ENCODE measurements at regions not wholly inside any gene's neighbourhood (a gene's known extent, or its start where the extent isn't known, plus 50 kb on each side); places are given as distances from the start of the nearest gene placed in this dataset.
"Not testable (repeated sequence)": the region's sequence is repeated elsewhere in the genome, so short reads cannot be mapped to it uniquely, and the experiment has no call there.

DNA sequence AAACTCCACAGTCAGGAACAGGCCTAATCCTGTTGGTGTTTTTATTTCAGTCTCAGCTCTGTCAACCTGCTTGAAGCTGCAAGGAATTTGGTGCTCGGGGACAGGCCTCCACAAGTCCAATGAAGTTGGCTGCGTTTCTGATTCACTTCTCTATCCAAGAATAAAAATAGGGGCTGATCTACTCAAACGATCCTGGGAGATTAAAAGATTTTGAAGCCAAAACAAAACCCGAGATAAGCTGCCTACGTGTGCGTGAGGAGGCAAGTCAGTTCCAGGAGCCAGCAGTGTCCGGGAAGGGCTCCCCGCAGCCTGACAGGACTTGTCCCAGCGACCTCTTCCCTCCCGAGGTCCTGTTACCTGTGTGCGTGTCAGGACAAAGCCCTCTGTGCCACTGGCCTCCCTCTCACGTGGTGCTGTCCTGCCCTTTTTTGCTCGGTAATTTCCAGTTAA is 98.0 kb downstream of the ETS2 start:
- DNase-seq (peak in 2 of 3 donors; percentile 37 to 54), ATAC-seq (ENCODE audit: insufficient read depth, low FRiP score) (no peak)
- no peak overlapping the region for H3K9ac ChIP-seq (ENCODE audit: insufficient read depth in 1 of 2, low read length in 2 of 2)
- no peaks in the 10 kb centered on the region for H3K36me3 ChIP-seq (ENCODE audit: control insufficient read depth in 4 of 4, insufficient read depth in 4 of 4, low read length in 4 of 4)
- H3K4me3 ChIP-seq, result no peak overlapping the region
- TF ChIP-seq, protein P1, sequence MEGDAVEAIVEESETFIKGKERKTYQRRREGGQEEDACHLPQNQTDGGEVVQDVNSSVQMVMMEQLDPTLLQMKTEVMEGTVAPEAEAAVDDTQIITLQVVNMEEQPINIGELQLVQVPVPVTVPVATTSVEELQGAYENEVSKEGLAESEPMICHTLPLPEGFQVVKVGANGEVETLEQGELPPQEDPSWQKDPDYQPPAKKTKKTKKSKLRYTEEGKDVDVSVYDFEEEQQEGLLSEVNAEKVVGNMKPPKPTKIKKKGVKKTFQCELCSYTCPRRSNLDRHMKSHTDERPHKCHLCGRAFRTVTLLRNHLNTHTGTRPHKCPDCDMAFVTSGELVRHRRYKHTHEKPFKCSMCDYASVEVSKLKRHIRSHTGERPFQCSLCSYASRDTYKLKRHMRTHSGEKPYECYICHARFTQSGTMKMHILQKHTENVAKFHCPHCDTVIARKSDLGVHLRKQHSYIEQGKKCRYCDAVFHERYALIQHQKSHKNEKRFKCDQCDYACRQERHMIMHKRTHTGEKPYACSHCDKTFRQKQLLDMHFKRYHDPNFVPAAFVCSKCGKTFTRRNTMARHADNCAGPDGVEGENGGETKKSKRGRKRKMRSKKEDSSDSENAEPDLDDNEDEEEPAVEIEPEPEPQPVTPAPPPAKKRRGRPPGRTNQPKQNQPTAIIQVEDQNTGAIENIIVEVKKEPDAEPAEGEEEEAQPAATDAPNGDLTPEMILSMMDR (IDR thresholded peaks at IDR 0.05; ENCODE audit: control extremely low read depth, extremely low read depth), result no peak
- no peaks in the 10 kb centered on the region for H3K27me3 ChIP-seq (ENCODE audit: control insufficient read depth in 3 of 3, insufficient read depth in 3 of 3, low read length in 2 of 3)
- peak overlapping the region; percentile 21 to 58 for H3K27ac ChIP-seq (ENCODE audit: low read depth in 1 of 2, low read length in 1 of 2)
- peaks cover 5 to 22% (median 13%) of the 10 kb centered on the region in 5 donors for H3K4me1 ChIP-seq (ENCODE audit: control insufficient read depth in 5 of 5, insufficient read depth in 5 of 5, low read length in 5 of 5)
- WGBS, 2 donors, result 71 to 84% methylated on average over 13 of the region's 13 CpGs
- H3K9me3 ChIP-seq (ENCODE audit: control insufficient read depth in 4 of 4, insufficient read depth in 3 of 4, low read length in 3 of 4), result peaks cover 0 to 3% (median 0%) of the 10 kb centered on the region in 4 donors

DNA sequence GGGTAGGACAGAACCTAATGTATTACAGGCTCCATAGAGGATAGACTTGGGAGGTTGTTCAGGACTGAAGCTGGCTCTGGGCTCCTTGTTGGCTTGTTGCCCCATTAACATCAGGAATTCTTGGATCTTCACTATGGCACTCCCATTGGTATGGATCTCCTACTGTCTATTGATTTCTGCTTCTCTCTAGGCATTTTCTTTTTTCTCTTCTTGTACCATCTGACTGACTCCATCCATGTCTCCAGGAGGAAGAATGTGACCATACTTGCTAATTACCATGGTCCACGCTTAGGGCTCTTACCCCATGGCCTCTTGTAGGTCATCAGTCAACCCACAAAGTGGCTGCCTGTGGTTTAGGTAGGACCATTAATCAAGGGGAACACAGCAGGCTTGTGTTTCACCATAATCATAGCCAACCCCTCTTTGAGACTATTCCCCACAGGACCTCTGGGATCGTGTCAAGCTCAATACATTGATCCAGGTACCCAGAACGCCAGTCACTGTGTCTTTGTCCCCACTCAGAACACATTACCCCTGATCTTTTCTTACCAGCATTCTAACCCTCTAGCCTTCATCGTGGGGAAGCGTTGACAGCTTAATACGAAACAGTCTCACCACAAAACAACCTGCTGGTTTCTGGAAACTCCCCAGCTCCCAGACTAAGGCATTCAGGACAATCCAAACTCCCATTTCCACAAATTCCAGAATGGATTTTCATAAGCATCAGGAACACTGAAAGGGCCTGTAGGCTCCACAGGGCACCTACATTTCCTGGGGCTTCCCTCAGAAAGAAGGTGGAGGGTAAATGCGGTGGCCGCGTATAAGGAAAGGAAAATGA is 97.1 kb downstream of the ETS2 start:
- peaks cover 0 to 20% (median 13%) of the 10 kb centered on the region in 5 donors for H3K4me1 ChIP-seq (ENCODE audit: control insufficient read depth in 5 of 5, insufficient read depth in 5 of 5, low read length in 5 of 5)
- H3K36me3 ChIP-seq (ENCODE audit: control insufficient read depth in 4 of 4, insufficient read depth in 4 of 4, low read length in 4 of 4), result no peaks in the 10 kb centered on the region
- no peak overlapping the region for H3K9ac ChIP-seq (ENCODE audit: insufficient read depth in 1 of 2, low read length in 2 of 2)
- TF ChIP-seq, protein P1 (IDR thresholded peaks at IDR 0.05; ENCODE audit: control extremely low read depth, extremely low read depth), result no peak
- H3K27me3 ChIP-seq (ENCODE audit: control insufficient read depth in 3 of 3, insufficient read depth in 3 of 3, low read length in 2 of 3), result no peaks in the 10 kb centered on the region
- peak overlapping the region in 1 of 2 donors; percentile 58 for H3K27ac ChIP-seq (ENCODE audit: low read depth in 1 of 2, low read length in 1 of 2)
- DNase-seq (no peak), ATAC-seq (ENCODE audit: insufficient read depth, low FRiP score) (no peak)
- peaks cover 0 to 3% (median 0%) of the 10 kb centered on the region in 4 donors for H3K9me3 ChIP-seq (ENCODE audit: control insufficient read depth in 4 of 4, insufficient read depth in 3 of 4, low read length in 3 of 4)
- WGBS, 2 donors, result 93 to 97% methylated on average over 9 of the region's 9 CpGs
- no peak overlapping the region for H3K4me3 ChIP-seq

DNA sequence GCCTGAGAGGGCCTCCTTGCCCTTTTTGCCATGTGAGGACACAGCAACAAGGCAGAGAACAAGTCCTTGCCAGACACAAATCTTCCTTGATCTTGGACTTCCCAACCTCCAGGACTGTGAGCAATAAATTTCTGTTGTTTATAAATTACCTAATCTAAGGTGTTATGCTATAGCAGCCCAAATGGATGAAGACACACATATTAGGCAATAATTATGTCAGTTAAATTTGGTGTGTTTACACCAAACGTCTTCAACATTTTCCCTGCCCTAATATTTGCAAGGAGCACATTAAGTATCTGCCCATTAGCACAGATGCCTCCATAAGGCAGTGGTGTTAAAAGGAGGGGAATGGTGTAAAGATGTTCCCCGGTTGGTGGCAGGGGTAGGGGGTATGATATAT is 94.8 kb downstream of the ETS2 start:
- Histone ChIP-seq H3K36me3 (ENCODE audit: control insufficient read depth in 4 of 4, insufficient read depth in 4 of 4, low read length in 4 of 4) (no peaks in the 10 kb centered on the region), H3K27me3 (ENCODE audit: control insufficient read depth in 3 of 3, insufficient read depth in 3 of 3, low read length in 2 of 3) (no peaks in the 10 kb centered on the region), H3K9me3 (ENCODE audit: control insufficient read depth in 4 of 4, insufficient read depth in 3 of 4, low read length in 3 of 4) (peaks cover 0 to 3% (median 0%) of the 10 kb centered on the region in 4 donors), H3K4me1 (ENCODE audit: control insufficient read depth in 5 of 5, insufficient read depth in 5 of 5, low read length in 5 of 5) (peaks cover 0 to 7% (median 3%) of the 10 kb centered on the region in 5 donors), H3K4me3 (no peak overlapping the region), H3K27ac (ENCODE audit: low read depth in 1 of 2, low read length in 1 of 2) (no peak overlapping the region), H3K9ac (ENCODE audit: insufficient read depth in 1 of 2, low read length in 2 of 2) (no peak overlapping the region)
- TF ChIP-seq, protein P1 (IDR thresholded peaks at IDR 0.05; ENCODE audit: control extremely low read depth, extremely low read depth), result no peak
- no peak for ATAC-seq (ENCODE audit: insufficient read depth, low FRiP score)
- no peak for DNase-seq
- 83 to 84% methylated on average over 2 of the region's 2 CpGs for WGBS, 2 donors

DNA sequence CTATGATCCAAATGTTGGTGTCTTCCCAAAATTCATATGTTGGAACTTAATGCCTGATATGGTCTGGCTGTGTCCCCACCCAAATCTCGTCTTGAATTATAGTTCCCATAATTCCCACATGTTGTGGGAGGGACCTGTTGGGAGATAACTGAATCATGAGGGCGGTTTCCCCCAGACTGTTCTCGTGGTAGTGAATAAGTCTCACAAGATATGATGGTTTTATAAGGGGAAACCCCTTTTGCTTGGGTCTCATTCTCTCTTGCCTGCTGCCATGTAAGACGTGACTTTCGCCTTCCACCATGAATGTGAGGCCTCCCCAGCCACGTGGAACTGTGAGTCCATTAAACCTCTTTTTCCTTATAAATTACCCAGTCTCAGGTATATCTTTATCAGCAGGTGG is 94.3 kb downstream of the ETS2 start:
- H3K4me1 ChIP-seq (ENCODE audit: control insufficient read depth in 5 of 5, insufficient read depth in 5 of 5, low read length in 5 of 5); H3K36me3 ChIP-seq (ENCODE audit: control insufficient read depth in 4 of 4, insufficient read depth in 4 of 4, low read length in 4 of 4); H3K9ac ChIP-seq (ENCODE audit: insufficient read depth in 1 of 2, low read length in 2 of 2); H3K4me3 ChIP-seq; H3K27ac ChIP-seq (ENCODE audit: low read depth in 1 of 2, low read length in 1 of 2); ATAC-seq (ENCODE audit: insufficient read depth, low FRiP score); H3K27me3 ChIP-seq (ENCODE audit: control insufficient read depth in 3 of 3, insufficient read depth in 3 of 3, low read length in 2 of 3); DNase-seq; H3K9me3 ChIP-seq (ENCODE audit: control insufficient read depth in 4 of 4, insufficient read depth in 3 of 4, low read length in 3 of 4): not testable (repeated sequence)
- 95% methylated on average over 6 of the region's 6 CpGs for WGBS, 2 donors

Data from lung (tissue), 11 donors.